ENCODE measurements at regions not wholly inside any gene's neighbourhood (a gene's known extent, or its start where the extent isn't known, plus 50 kb on each side); places are given as distances from the start of the nearest gene placed in this dataset.
"Not testable (repeated sequence)": the region's sequence is repeated elsewhere in the genome, so short reads cannot be mapped to it uniquely, and the experiment has no call there.

DNA sequence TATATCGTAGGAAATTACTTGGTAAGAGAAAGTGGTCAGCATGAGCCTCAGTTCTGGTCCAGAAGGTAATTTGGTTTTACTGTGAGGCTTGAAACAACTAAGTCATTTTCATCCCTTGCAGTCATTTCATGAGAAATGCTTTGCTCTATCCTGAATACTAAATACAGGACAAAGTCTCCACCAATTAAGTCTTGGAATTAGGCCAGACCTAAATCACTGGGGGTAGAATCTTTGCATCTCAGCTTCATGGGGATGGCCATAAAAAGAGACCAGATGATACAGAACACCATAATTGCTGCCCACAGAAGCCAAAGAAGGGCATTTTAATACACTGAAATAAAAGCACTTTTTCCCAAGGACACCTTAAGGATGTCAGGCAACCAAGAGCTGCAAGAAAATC lies 277.9 kb upstream of the DCN start:
- no peak for DNase-seq (ENCODE audit: low spot score)

GRCh38 chr12:91455321-91455720 lies 272.7 kb upstream of the DCN start:
- DNase-seq (ENCODE audit: low spot score), result no peak

DNA sequence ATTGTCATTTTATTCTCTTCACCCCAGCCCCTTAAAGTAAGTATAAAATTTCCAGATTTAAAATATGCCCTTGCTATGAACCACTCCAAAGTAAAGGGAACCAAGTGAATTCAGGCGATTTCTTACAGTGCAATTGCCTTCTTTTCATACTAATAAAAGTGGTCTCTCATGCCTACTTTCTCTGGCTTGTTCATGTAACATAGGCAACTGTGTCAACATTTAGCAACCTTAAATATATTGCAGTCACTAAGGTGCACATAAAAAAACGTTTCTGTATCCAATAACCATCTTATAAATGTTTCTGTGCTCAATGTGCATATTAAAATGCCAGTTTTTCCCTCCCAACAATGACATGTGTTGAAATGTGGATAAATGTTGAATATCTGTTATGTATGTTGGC lies 271.6 kb upstream of the DCN start:
- no peak for DNase-seq (ENCODE audit: low spot score)

DNA sequence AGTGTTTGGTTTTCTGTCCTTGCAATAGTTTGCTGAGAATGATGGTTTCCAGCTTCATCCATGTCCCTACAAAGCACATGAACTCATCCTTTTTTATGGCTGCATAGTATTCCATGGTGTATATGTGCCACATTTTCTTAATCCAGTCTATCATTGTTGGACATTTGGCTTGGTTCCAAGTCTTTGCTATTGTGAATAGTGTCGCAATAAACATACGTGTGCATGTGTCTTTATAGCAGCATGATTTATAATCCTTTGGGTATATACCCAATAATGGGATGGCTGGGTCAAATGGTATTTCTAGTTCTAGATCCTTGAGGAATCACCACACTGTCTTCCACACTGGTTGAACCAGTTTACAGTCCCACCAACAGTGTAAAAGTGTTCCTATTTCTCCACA lies 269.8 kb upstream of the DCN start:
- not testable (repeated sequence) for DNase-seq (ENCODE audit: low spot score)

GRCh38 chr12:91441993-91442952 lies 259.7 kb upstream of the DCN start:
- DNase-seq (ENCODE audit: low spot score), result no peak

DNA sequence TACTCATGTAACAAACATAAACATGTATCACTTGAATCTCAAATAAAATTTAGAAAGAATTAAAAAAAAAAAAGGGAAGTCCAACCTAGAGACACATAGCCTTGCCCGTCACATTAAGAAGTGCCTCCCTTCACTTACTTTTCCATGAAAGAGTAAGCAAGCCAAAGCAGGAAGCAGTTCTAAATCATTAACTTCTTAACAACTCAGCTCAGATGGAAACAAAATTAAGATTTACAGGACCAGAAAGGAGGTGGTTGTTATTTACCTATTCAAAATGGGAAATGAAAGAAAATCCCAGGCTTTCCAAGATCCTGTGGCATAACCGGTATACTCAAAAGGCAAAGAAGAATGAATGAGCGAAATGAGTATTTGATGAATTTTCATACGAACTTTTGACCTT lies 258.6 kb upstream of the DCN start:
- DNase-seq (ENCODE audit: low spot score), result no peak

DNA sequence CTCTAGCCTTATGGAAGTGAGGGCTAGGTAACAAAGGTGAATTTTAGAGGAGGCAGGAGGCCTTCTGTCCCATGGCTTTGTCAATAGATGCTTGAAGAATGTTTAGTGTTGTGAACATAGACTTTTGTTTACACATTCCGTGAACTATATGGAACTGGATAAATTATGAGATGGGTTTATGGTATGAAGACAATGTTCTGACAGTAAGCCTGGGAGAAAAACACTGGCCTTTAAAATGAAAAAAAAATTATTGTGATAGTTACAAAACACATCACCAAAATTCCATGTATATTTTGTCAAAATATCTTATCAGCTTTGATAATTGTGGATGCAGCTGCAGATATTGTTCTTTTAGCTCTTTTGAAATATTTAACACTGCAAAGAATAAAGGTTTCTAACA lies 251.5 kb upstream of the DCN start:
- no peak for DNase-seq (ENCODE audit: low spot score)

GRCh38 chr12:91432755-91433154 lies 250.1 kb upstream of the DCN start:
- no peak for DNase-seq (ENCODE audit: low spot score)

GRCh38 chr12:91432089-91432488 lies 249.5 kb upstream of the DCN start:
- no peak for DNase-seq (ENCODE audit: low spot score)

GRCh38 chr12:91424506-91424905 lies 241.9 kb upstream of the DCN start:
- DNase-seq (ENCODE audit: low spot score), result no peak

- DNase-seq (ENCODE audit: low spot score), result no peak
Observed at GRCh38 chr12:91423693-91424050, 241.1 kb upstream of the DCN start.

GRCh38 chr12:91422811-91423692 lies 240.4 kb upstream of the DCN start:
- DNase-seq (ENCODE audit: low spot score), result no peak

- DNase-seq (ENCODE audit: low spot score), result no peak
Observed at GRCh38 chr12:91422127-91422526, 239.5 kb upstream of the DCN start.

GRCh38 chr12:91419809-91420208 lies 237.2 kb upstream of the DCN start:
- no peak for DNase-seq (ENCODE audit: low spot score)

DNA sequence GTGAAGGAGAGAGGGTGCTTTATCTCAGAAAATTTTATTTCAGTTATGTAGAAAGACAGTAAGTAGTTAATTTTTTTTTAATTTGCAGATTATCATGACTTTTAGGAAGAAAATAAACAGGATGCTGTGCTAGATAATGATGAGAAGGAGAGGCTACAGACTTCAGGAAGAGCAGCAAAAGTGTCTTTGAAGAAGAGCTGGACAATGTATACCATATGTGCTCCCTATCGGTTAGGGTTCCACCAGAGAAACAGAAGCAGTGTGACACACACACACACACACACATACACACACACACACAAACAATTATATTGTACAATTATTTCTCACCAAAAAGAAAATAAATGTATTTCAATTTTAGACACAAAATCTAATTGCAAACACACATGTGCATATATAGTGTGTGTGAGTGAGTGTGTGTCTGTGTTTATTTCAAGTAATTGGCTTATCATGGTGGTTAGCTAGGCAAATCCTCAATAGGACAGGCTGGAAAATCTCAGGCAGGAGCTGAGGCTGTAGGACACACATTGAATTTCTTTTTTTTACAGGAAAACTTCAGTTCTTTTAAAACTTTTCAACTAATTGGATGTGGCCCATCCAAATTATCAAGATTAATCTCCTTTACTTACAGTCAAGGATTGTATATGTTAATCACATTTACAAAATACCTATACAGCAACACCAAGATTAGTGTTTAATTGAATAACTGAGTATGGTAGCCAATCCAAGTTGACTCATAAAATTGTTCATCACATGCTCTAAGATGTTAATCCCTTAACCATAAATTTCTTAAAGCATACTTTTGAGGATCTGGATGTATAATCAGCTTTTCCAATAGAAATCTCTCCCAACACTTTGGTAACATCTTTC lies 235.8 kb upstream of the DCN start:
- DNase-seq (ENCODE audit: low spot score), result no peak

- DNase-seq (ENCODE audit: low spot score), result no peak
Observed at GRCh38 chr12:91417650-91418049, 235.0 kb upstream of the DCN start.

GRCh38 chr12:91414636-91415035 lies 232.0 kb upstream of the DCN start:
- no peak for DNase-seq (ENCODE audit: low spot score)

DNA sequence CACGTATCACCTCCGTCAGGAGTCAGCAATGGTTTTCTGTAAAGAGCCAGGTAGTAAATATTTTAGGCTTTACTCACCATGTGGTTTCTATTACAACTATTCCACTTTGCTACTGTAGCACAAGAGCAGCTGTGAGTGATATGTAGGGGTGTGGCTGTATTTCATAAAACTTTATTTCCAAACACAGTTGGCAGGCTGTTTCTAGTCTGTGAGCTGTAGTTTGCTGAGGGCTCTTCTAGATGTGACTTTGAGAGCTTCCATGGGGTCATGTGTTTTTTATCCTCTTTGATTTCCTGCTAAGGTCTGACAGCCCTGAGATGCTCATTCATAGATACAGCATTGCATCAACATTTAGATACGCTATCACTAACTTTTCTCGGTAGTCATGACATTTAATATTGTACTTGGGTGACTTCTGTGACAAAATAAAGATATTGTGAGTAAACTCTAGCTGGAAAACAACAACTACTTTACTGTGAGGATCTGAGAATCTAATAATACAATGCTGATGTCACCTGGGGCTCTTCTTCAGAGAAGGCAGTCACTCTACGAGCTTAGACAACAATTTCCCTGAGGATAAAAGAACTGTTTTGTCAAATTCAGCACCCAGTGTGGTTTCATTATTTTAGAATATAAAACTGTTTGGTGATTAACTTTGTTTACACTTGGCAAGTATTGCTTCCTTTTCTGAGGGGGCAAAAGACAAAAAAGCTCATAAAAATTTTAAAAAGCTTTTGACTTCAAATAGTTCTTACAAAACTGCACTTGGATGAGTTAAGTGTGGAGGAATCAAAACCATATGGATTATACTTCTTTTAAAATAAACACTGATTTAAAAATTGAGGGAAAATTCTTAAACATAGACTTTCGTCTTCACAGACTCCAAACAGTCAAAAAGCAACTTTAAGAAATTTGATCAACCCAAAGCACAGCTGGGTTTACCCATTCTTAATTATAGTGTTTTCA lies 231.2 kb upstream of the DCN start:
- DNase-seq (ENCODE audit: low spot score), result no peak

GRCh38 chr12:91406920-91407341 lies 224.3 kb upstream of the DCN start:
- no peak for DNase-seq (ENCODE audit: low spot score)

DNA sequence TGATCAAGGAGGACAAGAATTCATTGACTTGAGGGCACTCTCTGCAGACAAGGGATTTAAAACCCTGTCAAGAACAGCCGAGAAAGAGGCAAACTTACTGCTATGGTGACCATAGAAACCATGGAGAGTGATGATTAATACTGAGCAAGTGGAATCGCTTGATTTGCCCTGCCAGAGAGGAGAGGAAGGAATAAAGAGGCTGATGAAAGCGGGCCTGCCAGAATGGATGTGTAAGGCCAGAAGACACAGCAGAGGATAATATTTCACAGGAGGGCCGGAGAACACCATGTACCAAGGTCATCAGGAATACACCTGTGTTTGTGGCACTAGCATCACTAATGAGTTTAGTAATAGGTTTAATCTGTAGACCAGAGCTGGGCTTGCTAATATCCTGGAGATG lies 221.8 kb upstream of the DCN start:
- DNase-seq (ENCODE audit: low spot score), result no peak

DNA sequence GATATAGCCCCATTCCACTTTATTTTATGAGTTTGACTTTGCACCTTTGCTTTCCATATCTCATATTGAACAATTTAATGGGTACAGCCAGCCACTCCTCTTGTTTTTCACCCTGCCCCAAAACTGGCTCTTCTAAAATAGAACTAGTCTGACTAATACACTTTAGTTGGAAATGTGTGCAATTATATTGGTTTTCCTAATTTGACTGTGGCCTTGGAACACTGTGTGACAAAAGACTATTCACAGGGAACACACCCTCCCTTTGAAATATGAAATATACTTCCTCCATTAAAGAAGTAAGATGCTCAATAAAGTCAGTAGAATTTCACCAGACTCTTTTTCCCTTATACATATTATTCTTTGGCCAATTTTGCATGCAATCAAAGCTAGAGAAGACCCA lies 218.6 kb upstream of the DCN start:
- DNase-seq (ENCODE audit: low spot score), result no peak
